ENCODE measurements at regions not wholly inside any gene's neighbourhood (a gene's known extent, or its start where the extent isn't known, plus 50 kb on each side); places are given as distances from the start of the nearest gene placed in this dataset.

GRCh38 chr11:26202754-26203153, 129.2 kb upstream of the ANO3 start:
- Histone ChIP-seq H3K36me3 (ENCODE audit: insufficient read depth, low read length, poor library complexity, severe bottlenecking) (no peaks in the 10 kb centered on the region), H3K9me3 (ENCODE audit: low read depth, low read length, poor library complexity, severe bottlenecking) (no peaks in the 10 kb centered on the region), H3K4me1 (ENCODE audit: insufficient read depth, low read length, poor library complexity, severe bottlenecking) (no peaks in the 10 kb centered on the region), H3K27ac (ENCODE audit: low read depth, low read length, poor library complexity, severe bottlenecking) (no peak overlapping the region), H3K27me3 (replicated peaks; ENCODE audit: insufficient read depth, low read depth, low read length, poor library complexity) (no peaks in the 10 kb centered on the region), H3K4me3 (ENCODE audit: low read depth, low read length, poor library complexity, severe bottlenecking) (no peak overlapping the region)
- no TSS peak for BruUV-seq (replicated peaks)
- ChIA-PET CTCF (no interaction called here), POLR2A (ENCODE audit: low non-redundant PET) (no interaction called here)
- intact Hi-C loops (cut with micrococcal nuclease; ENCODE audit: unreplicated experiment) = no loop called here
- no peak for DNase-seq (ENCODE audit: low spot score)
- no peak for TF ChIP-seq CTCF (conservative IDR thresholded peaks at IDR 0.05; ENCODE audit: low read depth, low read length)
- TF ChIP-seq EZH2 (IDR thresholded peaks at IDR 0.05; ENCODE audit: borderline replicate concordance, low read depth, low read length, poor library complexity, severe bottlenecking) = no peak

GRCh38 chr11:26204101-26204500, 127.8 kb upstream of the ANO3 start:
- CTCF ChIA-PET = no interaction called here
- DNase-seq (ENCODE audit: low spot score) = no peak

DNA sequence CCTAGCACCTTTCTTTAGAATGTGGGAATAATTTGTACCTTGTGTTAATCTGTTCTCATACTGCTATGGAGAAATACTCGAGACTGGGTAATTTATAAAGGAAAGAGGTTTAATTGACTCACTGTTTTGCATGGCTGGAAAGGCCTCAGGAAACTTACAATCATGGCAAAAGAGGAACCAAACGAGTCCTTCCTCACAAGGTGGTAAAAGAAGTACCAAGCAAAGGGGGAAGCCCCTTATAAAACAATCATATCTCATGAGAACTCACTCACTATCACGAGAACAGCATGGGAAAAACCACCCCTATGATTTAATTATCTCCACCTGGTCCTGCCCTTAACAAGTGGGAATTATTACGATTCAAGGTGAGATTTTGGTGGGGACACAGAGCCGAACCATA, 127.1 kb upstream of the ANO3 start:
- CTCF ChIA-PET = no interaction called here
- intact Hi-C loops (cut with micrococcal nuclease; ENCODE audit: unreplicated experiment) = no loop called here
- POLR2A ChIA-PET (ENCODE audit: low non-redundant PET) = no interaction called here
- no peak overlapping the region for H3K27ac ChIP-seq (ENCODE audit: low read depth, low read length, poor library complexity, severe bottlenecking)
- BruUV-seq (replicated peaks) = no TSS peak
- no peak overlapping the region for H3K4me3 ChIP-seq (ENCODE audit: low read depth, low read length, poor library complexity, severe bottlenecking)
- TF ChIP-seq CTCF (conservative IDR thresholded peaks at IDR 0.05; ENCODE audit: low read depth, low read length) (no peak), EZH2 (IDR thresholded peaks at IDR 0.05; ENCODE audit: borderline replicate concordance, low read depth, low read length, poor library complexity, severe bottlenecking) (no peak)
- DNase-seq (ENCODE audit: low spot score) = no peak
- H3K9me3 ChIP-seq (ENCODE audit: low read depth, low read length, poor library complexity, severe bottlenecking) = no peaks in the 10 kb centered on the region
- no peaks in the 10 kb centered on the region for H3K27me3 ChIP-seq (replicated peaks; ENCODE audit: insufficient read depth, low read depth, low read length, poor library complexity)
- no peaks in the 10 kb centered on the region for H3K36me3 ChIP-seq (ENCODE audit: insufficient read depth, low read length, poor library complexity, severe bottlenecking)
- no peaks in the 10 kb centered on the region for H3K4me1 ChIP-seq (ENCODE audit: insufficient read depth, low read length, poor library complexity, severe bottlenecking)

More at GRCh38 chr11:26204101-26204500, 127.8 kb upstream of the ANO3 start:
- intact Hi-C loops (cut with micrococcal nuclease; ENCODE audit: unreplicated experiment) = no loop called here
- TF ChIP-seq CTCF (conservative IDR thresholded peaks at IDR 0.05; ENCODE audit: low read depth, low read length) = no peak
- TF ChIP-seq EZH2 (IDR thresholded peaks at IDR 0.05; ENCODE audit: borderline replicate concordance, low read depth, low read length, poor library complexity, severe bottlenecking) = no peak
- H3K27me3 ChIP-seq (replicated peaks; ENCODE audit: insufficient read depth, low read depth, low read length, poor library complexity) = no peaks in the 10 kb centered on the region
- POLR2A ChIA-PET (ENCODE audit: low non-redundant PET) = no interaction called here
- no TSS peak for BruUV-seq (replicated peaks)
- no peak overlapping the region for H3K4me3 ChIP-seq (ENCODE audit: low read depth, low read length, poor library complexity, severe bottlenecking)
- no peaks in the 10 kb centered on the region for H3K9me3 ChIP-seq (ENCODE audit: low read depth, low read length, poor library complexity, severe bottlenecking)
- H3K36me3 ChIP-seq (ENCODE audit: insufficient read depth, low read length, poor library complexity, severe bottlenecking) = no peaks in the 10 kb centered on the region
- no peaks in the 10 kb centered on the region for H3K4me1 ChIP-seq (ENCODE audit: insufficient read depth, low read length, poor library complexity, severe bottlenecking)
- H3K27ac ChIP-seq (ENCODE audit: low read depth, low read length, poor library complexity, severe bottlenecking) = no peak overlapping the region
